ENCODE measurements at regions not wholly inside any gene's neighbourhood (a gene's known extent, or its start where the extent isn't known, plus 50 kb on each side); places are given as distances from the start of the nearest gene placed in this dataset.
"Not testable (repeated sequence)": the region's sequence is repeated elsewhere in the genome, so short reads cannot be mapped to it uniquely, and the experiment has no call there.

DNA sequence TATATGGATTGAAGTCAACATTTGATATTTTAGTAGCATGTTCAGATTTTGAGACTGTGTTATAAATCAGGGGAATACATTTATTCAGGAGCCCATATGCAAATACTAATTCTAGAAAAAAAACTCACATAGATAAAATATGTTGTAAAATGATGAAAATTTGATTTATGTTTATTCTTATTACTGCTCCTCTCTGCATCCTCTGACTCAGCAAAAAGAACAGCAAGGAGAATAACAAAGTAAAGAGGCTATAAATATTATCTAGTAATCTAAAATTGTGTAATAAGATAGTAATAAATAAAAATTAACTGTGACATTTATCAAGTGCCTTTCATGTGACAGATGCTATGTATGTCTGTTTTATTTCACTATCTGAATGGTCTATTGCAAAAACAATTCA is 507.2 kb upstream of the ANO3 start:
- Mint-ChIP-seq H3K4me3 (no peak overlapping the region), H3K36me3 (no peaks in the 10 kb centered on the region), H3K27me3 (no peaks in the 10 kb centered on the region), H3K4me1 (ENCODE audit: low read depth) (no peaks in the 10 kb centered on the region), H3K9me3 (peaks cover 25% of the 10 kb centered on the region), H3K27ac (no peak overlapping the region)
- intact Hi-C loops (cut with micrococcal nuclease) = no loop called here
- DNase-seq = no peak
- ChIA-PET CTCF (no interaction called here), POLR2A (no interaction called here)

GRCh38 chr11:25831485-25831884 is 500.4 kb upstream of the ANO3 start:
- H3K36me3 Mint-ChIP-seq; POLR2A ChIA-PET; H3K27ac Mint-ChIP-seq; H3K27me3 Mint-ChIP-seq; H3K4me3 Mint-ChIP-seq; intact Hi-C loops (cut with micrococcal nuclease); H3K4me1 Mint-ChIP-seq (ENCODE audit: low read depth); DNase-seq; CTCF ChIA-PET: not testable (repeated sequence)
- peaks cover 21% of the 10 kb centered on the region for H3K9me3 Mint-ChIP-seq

GRCh38 chr11:25838918-25839625 is 492.9 kb upstream of the ANO3 start:
- intact Hi-C loops (cut with micrococcal nuclease) = no loop called here

DNA sequence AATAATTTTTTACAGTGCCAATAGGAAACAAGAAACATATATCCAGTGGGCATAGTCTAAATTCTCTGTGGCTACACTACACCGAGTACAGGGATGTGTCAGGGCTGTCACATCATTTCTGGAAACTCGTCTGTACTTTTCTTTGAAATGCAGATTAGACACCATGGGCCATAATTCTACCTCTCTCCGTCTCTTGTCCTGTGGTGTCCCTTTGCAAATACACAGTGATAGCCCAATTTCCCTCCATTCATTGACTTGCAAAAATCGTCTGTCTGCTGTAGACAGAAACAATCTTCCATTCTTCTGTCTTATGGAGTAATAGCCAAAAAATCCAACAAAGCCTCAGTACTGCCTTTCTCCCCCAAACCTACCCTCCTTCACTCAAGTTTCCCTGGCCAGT is 487.1 kb upstream of the ANO3 start:
- no peaks in the 10 kb centered on the region for H3K27me3 Mint-ChIP-seq
- H3K4me3 Mint-ChIP-seq = no peak overlapping the region
- no peaks in the 10 kb centered on the region for H3K36me3 Mint-ChIP-seq
- intact Hi-C loops (cut with micrococcal nuclease) = no loop called here
- H3K9me3 Mint-ChIP-seq = peaks cover 16% of the 10 kb centered on the region
- POLR2A ChIA-PET = no interaction called here
- no peak overlapping the region for H3K27ac Mint-ChIP-seq
- H3K4me1 Mint-ChIP-seq (ENCODE audit: low read depth) = no peaks in the 10 kb centered on the region
- DNase-seq = no peak
- CTCF ChIA-PET = no interaction called here

More at GRCh38 chr11:25838918-25839625, 492.9 kb upstream of the ANO3 start:
- H3K4me1 Mint-ChIP-seq (ENCODE audit: low read depth) = no peaks in the 10 kb centered on the region
- DNase-seq = no peak
- peaks cover 15% of the 10 kb centered on the region for H3K9me3 Mint-ChIP-seq
- H3K36me3 Mint-ChIP-seq = no peaks in the 10 kb centered on the region
- POLR2A ChIA-PET = no interaction called here
- H3K27ac Mint-ChIP-seq = no peak overlapping the region
- CTCF ChIA-PET = no interaction called here
- H3K4me3 Mint-ChIP-seq = no peak overlapping the region
- no peaks in the 10 kb centered on the region for H3K27me3 Mint-ChIP-seq

DNA sequence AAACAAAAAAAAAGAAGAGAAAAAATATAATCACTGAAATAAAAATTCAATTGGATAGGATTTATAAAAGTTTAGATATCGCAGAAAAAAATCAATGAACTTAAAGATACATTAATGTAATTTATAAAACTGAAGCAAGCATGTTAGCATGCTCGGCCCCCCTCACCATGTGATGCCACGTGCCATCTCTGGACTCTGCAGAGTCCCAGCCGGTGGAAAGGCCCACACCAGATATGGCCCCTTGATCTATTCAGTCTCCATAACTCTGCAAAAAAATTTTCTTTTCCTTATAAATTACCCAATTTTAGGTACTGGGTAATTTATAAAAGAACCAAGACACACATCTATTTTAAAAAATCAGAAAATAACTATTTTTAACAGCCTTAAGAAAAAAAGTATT is 476.0 kb upstream of the ANO3 start:
- Mint-ChIP-seq H3K4me3 (no peak overlapping the region), H3K27ac (no peak overlapping the region), H3K27me3 (no peaks in the 10 kb centered on the region), H3K9me3 (peaks cover 9% of the 10 kb centered on the region), H3K4me1 (ENCODE audit: low read depth) (no peaks in the 10 kb centered on the region), H3K36me3 (no peaks in the 10 kb centered on the region)
- POLR2A ChIA-PET = no interaction called here
- CTCF ChIA-PET = no interaction called here
- intact Hi-C loops (cut with micrococcal nuclease) = no loop called here
- DNase-seq = no peak

DNA sequence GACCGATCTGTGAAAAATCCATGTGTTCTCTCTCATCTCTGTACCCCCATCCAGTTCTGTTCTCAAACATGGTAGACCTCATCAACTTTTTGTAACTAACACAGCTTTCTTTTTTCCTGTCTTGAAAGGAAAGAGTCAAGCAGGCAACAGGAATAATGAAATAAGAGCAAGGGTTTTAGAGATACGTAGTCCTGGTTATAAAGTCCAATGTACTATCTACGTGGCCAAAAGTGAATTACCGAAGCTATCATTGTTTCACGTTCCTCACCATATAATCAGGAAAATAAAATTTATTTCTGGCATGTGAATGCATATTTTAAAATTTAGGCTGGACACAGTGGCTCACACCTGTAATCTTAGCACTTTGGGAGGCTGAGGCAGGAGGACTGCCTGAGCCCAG is 472.2 kb upstream of the ANO3 start:
- Mint-ChIP-seq H3K36me3 (no peaks in the 10 kb centered on the region), H3K4me1 (ENCODE audit: low read depth) (no peaks in the 10 kb centered on the region), H3K27ac (no peak overlapping the region), H3K27me3 (no peaks in the 10 kb centered on the region), H3K9me3 (peaks cover 13% of the 10 kb centered on the region), H3K4me3 (no peak overlapping the region)
- intact Hi-C loops (cut with micrococcal nuclease) = no loop called here
- POLR2A ChIA-PET = no interaction called here
- DNase-seq = no peak
- CTCF ChIA-PET = no interaction called here

DNA sequence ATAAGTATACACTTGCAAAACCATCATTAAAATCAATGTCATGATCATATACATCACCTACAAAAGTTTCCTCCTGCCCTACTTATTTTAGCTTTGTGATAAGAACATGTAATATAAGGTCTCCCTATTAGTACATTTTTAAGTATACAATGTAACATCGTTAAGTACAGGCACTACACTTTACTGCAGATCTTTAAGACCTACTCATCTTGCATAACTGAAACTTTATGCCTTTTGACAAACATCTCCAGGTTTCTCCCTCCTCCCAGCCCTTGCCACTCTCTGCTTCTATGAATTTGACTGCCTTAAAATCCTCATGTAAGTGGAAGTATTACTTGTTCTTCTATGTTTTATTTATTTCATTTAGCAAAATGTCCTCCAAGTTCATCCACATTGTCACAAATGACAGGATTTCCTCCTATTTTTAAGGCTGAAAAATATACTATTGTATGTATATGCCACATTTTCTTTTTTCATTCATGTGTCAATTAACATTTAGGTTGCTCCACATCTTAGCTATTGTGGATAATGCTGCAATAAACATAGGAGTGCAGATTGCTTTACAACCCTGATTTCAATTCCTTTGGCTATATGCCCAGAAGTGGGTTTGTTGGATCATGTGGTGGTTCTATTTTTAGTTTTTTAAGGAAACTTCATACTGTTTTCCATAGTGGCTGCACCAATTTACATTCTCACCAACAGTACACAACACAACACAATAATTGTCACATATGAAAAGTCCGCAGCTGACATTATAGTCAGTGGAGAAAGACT is 471.1 kb upstream of the ANO3 start:
- H3K4me3 Mint-ChIP-seq = no peak overlapping the region
- no peaks in the 10 kb centered on the region for H3K36me3 Mint-ChIP-seq
- H3K9me3 Mint-ChIP-seq = peaks cover 16% of the 10 kb centered on the region
- CTCF ChIA-PET = no interaction called here
- H3K27ac Mint-ChIP-seq = no peak overlapping the region
- DNase-seq = no peak
- intact Hi-C loops (cut with micrococcal nuclease) = no loop called here
- POLR2A ChIA-PET = no interaction called here
- no peaks in the 10 kb centered on the region for H3K27me3 Mint-ChIP-seq
- no peaks in the 10 kb centered on the region for H3K4me1 Mint-ChIP-seq (ENCODE audit: low read depth)

- no peak for DNase-seq
- Mint-ChIP-seq H3K27me3 (no peaks in the 10 kb centered on the region), H3K36me3 (no peaks in the 10 kb centered on the region), H3K4me1 (ENCODE audit: low read depth) (no peaks in the 10 kb centered on the region), H3K9me3 (peaks cover 21% of the 10 kb centered on the region), H3K4me3 (no peak overlapping the region), H3K27ac (no peak overlapping the region)
- POLR2A ChIA-PET = no interaction called here
- CTCF ChIA-PET = no interaction called here
- intact Hi-C loops (cut with micrococcal nuclease) = no loop called here
Measured at GRCh38 chr11:25862159-25862558, 469.8 kb upstream of the ANO3 start.

GRCh38 chr11:25863986-25864385 is 467.9 kb upstream of the ANO3 start:
- H3K36me3 Mint-ChIP-seq = no peaks in the 10 kb centered on the region
- H3K9me3 Mint-ChIP-seq = peaks cover 24% of the 10 kb centered on the region
- ChIA-PET POLR2A (no interaction called here), CTCF (no interaction called here)
- no peaks in the 10 kb centered on the region for H3K27me3 Mint-ChIP-seq
- H3K4me3 Mint-ChIP-seq = no peak overlapping the region
- no peak overlapping the region for H3K27ac Mint-ChIP-seq
- DNase-seq = no peak
- no peaks in the 10 kb centered on the region for H3K4me1 Mint-ChIP-seq (ENCODE audit: low read depth)
- intact Hi-C loops (cut with micrococcal nuclease) = no loop called here

DNA sequence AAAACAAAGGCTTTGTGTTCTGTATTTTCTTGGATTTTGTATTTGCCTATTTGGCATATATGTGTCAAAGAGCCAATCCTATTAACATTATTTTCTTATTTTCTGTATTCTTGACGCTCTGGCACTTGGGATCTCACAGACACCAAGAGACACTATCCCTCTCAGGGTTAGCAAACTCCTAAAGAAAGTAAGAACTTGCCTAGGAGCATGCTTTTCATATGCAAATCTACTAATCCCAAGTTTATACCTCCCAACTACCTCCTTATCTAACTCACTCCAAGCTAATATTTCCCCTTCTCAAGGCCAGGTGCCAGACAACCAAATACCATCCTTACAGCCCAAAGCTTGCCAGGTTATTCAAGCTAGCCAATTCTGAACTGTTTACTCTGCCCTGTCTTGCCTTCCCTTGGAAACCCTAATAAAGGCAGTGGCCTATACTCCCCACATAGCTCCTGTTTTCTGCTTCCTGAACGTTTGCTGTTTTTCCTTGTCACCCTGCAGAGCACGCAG is 455.4 kb upstream of the ANO3 start:
- ChIA-PET POLR2A (no interaction called here), CTCF (no interaction called here)
- intact Hi-C loops (cut with micrococcal nuclease) = loop anchor here (10.0 kb wide), 1 partner anchor 58 kb away; no protein-coding TSS in a partner anchor

GRCh38 chr11:25886036-25886435 is 445.9 kb upstream of the ANO3 start:
- Mint-ChIP-seq H3K27ac (no peak overlapping the region), H3K4me3 (no peak overlapping the region), H3K36me3 (no peaks in the 10 kb centered on the region), H3K9me3 (peaks cover 14% of the 10 kb centered on the region), H3K27me3 (no peaks in the 10 kb centered on the region), H3K4me1 (ENCODE audit: low read depth) (no peaks in the 10 kb centered on the region)
- POLR2A ChIA-PET = no interaction called here
- DNase-seq = no peak
- intact Hi-C loops (cut with micrococcal nuclease) = no loop called here
- CTCF ChIA-PET = no interaction called here

More for the DNA sequence above, 455.4 kb upstream of the ANO3 start:
- Mint-ChIP-seq H3K9me3 (peaks cover 25% of the 10 kb centered on the region), H3K4me3 (no peak overlapping the region), H3K36me3 (no peaks in the 10 kb centered on the region), H3K27ac (no peak overlapping the region), H3K27me3 (no peaks in the 10 kb centered on the region), H3K4me1 (ENCODE audit: low read depth) (no peaks in the 10 kb centered on the region)
- DNase-seq = no peak

DNA sequence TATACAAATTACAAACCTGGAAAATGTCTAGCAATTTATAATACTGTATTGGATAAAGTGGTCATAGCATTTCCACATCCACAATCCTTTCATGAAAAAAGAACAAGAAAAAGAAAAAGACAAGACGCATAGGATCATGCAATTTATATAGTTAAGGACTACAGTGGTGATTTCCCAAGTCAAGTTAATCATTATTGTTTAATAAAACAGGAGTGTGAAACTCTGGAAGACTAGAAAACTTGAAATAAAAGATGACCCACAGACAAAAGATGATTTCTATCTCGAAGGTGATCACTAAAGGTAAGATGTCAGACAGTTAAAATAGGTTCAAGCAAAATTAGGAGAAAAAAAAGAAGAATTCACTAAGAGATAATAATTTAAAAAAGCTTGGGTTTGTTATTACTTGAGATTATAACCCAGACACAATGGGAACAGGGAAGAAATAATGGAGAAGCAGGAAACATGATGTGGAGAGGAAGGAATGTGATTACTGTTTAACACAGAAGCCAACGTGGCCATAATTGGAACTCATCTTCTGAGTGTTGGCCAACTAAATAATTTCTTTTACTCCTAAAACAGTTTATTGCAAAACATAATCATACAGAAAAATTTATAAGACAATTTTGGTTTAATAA is 441.2 kb upstream of the ANO3 start:
- H3K4me1 Mint-ChIP-seq (ENCODE audit: low read depth) = no peaks in the 10 kb centered on the region
- H3K4me3 Mint-ChIP-seq = no peak overlapping the region
- intact Hi-C loops (cut with micrococcal nuclease) = no loop called here
- ChIA-PET POLR2A (no interaction called here), CTCF (no interaction called here)
- no peaks in the 10 kb centered on the region for H3K36me3 Mint-ChIP-seq
- DNase-seq = no peak
- H3K9me3 Mint-ChIP-seq = peaks cover 4% of the 10 kb centered on the region
- no peaks in the 10 kb centered on the region for H3K27me3 Mint-ChIP-seq
- no peak overlapping the region for H3K27ac Mint-ChIP-seq

- no peaks in the 10 kb centered on the region for H3K4me1 Mint-ChIP-seq (ENCODE audit: low read depth)
- no peak for DNase-seq
- H3K36me3 Mint-ChIP-seq = no peaks in the 10 kb centered on the region
- H3K4me3 Mint-ChIP-seq = no peak overlapping the region
- ChIA-PET POLR2A (no interaction called here), CTCF (no interaction called here)
- intact Hi-C loops (cut with micrococcal nuclease) = no loop called here
- peaks cover 6% of the 10 kb centered on the region for H3K9me3 Mint-ChIP-seq
- no peaks in the 10 kb centered on the region for H3K27me3 Mint-ChIP-seq
- H3K27ac Mint-ChIP-seq = no peak overlapping the region
Measured at GRCh38 chr11:25891960-25892359, 440.0 kb upstream of the ANO3 start.

All from activated CD4-positive, alpha-beta memory T cell treated with anti-CD3 and anti-CD28 coated beads for 36 hours (primary cell).